Activated naive CD8-positive, alpha-beta T cell treated with anti-CD3 and anti-CD28 coated beads, Interleukin-2, amount 50 U/mL, for 16 hours (primary cell): ENCODE measurements at regions not wholly inside any gene's neighbourhood (a gene's known extent, or its start where the extent isn't known, plus 50 kb on each side); places are given as distances from the start of the nearest gene placed in this dataset.

Source experiments
- DNase-seq: peaks from one replicate; pipeline ENCODE4 v3.0.0-alpha.2; 2020; ENCODE audit warnings: low read depth, low spot score

- no peak for DNase-seq
Measured at GRCh38 chr9:80649496-80649895, 1039.9 kb downstream of the TLE1 start.

- DNase-seq: no peak
Measured at GRCh38 chr9:80649001-80649420, 1040.3 kb downstream of the TLE1 start.

- no peak for DNase-seq
Measured at GRCh38 chr9:80648336-80648735, 1041.0 kb downstream of the TLE1 start.

GRCh38 chr9:80646211-80646610 is 1043.1 kb downstream of the TLE1 start:
- no peak for DNase-seq

- DNase-seq: no peak
Measured at GRCh38 chr9:80644044-80644443, 1045.3 kb downstream of the TLE1 start.

GRCh38 chr9:80635065-80635464 is 1054.3 kb downstream of the TLE1 start:
- DNase-seq: no peak

- DNase-seq: no peak
Measured at GRCh38 chr9:80632041-80632440, 1057.3 kb downstream of the TLE1 start.

- no peak for DNase-seq
Measured at GRCh38 chr9:80622508-80622907, 1050.7 kb downstream of the TLE4 start.

- no peak for DNase-seq
Measured at GRCh38 chr9:80619356-80619755, 1047.6 kb downstream of the TLE4 start.

GRCh38 chr9:80615964-80616363 is 1044.2 kb downstream of the TLE4 start:
- DNase-seq: no peak

- no peak for DNase-seq
Measured at GRCh38 chr9:80605793-80606192, 1034.0 kb downstream of the TLE4 start.

- no peak for DNase-seq
Measured at GRCh38 chr9:80605129-80605528, 1033.4 kb downstream of the TLE4 start.

- DNase-seq: no peak
Measured at GRCh38 chr9:80602291-80602690, 1030.5 kb downstream of the TLE4 start.

- DNase-seq: no peak
Measured at GRCh38 chr9:80596579-80596978, 1024.8 kb downstream of the TLE4 start.

GRCh38 chr9:80595192-80595591 is 1023.4 kb downstream of the TLE4 start:
- no peak for DNase-seq

GRCh38 chr9:80592413-80592812 is 1020.6 kb downstream of the TLE4 start:
- no peak for DNase-seq

GRCh38 chr9:80586786-80587330 is 1015.1 kb downstream of the TLE4 start:
- no peak for DNase-seq

GRCh38 chr9:80571953-80572352 is 1000.2 kb downstream of the TLE4 start:
- no peak for DNase-seq

- no peak for DNase-seq
Measured at GRCh38 chr9:80569236-80569635, 997.5 kb downstream of the TLE4 start.

GRCh38 chr9:80561526-80561925 is 989.8 kb downstream of the TLE4 start:
- no peak for DNase-seq

- DNase-seq: no peak
Measured at GRCh38 chr9:80560976-80561375, 989.2 kb downstream of the TLE4 start.

GRCh38 chr9:80557256-80557655 is 985.5 kb downstream of the TLE4 start:
- DNase-seq: no peak

- DNase-seq: no peak
Measured at GRCh38 chr9:80556631-80557030, 984.9 kb downstream of the TLE4 start.

GRCh38 chr9:80555782-80556325 is 984.1 kb downstream of the TLE4 start:
- DNase-seq: no peak
